H1 (cell line): ENCODE measurements at regions not wholly inside any gene's neighbourhood (a gene's known extent, or its start where the extent isn't known, plus 50 kb on each side); places are given as distances from the start of the nearest gene placed in this dataset.

Source experiments
- CTCF ChIA-PET: fragments of 300-600 bp; sonication (Branson Sonifier 250); formaldehyde crosslinking; loops from one replicate; lab custom pipeline; 2021; ENCODE audit not compliant: partially characterized antibody; lab: Charles Lee
- POLR2A ChIA-PET: fragments of 300-600 bp; sonication (Branson Sonifier 250); formaldehyde crosslinking; loops from one replicate; lab custom pipeline; 2021; ENCODE audit warnings: inconsistent platforms; ENCODE audit not compliant: partially characterized antibody; lab: Charles Lee
- DNase-seq, 2 experiments: peaks; one replicate each; pipeline versions ENCODE4 v3.0.0 to v3.0.0-alpha.2; 2010 to 2022; ENCODE audit warnings: low spot score in 2 of 2, low read depth in 1 of 2, mixed read lengths in 1 of 2
- FAIRE-seq: peaks from 2 replicates; lab custom pipeline; 2011; peaks lifted over from hg19 to GRCh38; lab: Jason Lieb, UNC
- H2AFZ ChIP-seq: 2 replicates; pipeline ENCODE4 v1.8.1; 2012; ENCODE audit warnings: low read length, inconsistent platforms
- H2AK5ac ChIP-seq: 2 replicates; pipeline ENCODE4 v1.6.1; 2013; ENCODE audit warnings: low read depth, low read length
- H2BK120ac ChIP-seq: replicated peaks from 2 replicates; pipeline ENCODE3; 2013; ENCODE audit warnings: low read depth, low read length, inconsistent platforms
- H2BK12ac ChIP-seq: 2 replicates; pipeline ENCODE4 v1.6.1; 2013; ENCODE audit warnings: low read depth, low read length
- H2BK15ac ChIP-seq: 2 replicates; pipeline ENCODE4 v1.6.1; 2013; ENCODE audit warnings: low read length
- H2BK20ac ChIP-seq: 2 replicates; pipeline ENCODE4 v1.6.1; 2013; ENCODE audit warnings: low read length
- H2BK5ac ChIP-seq: 2 replicates; pipeline ENCODE4 v1.6.1; 2013; ENCODE audit warnings: low read depth, low read length
- H3K14ac ChIP-seq: 2 replicates; pipeline ENCODE4 v1.6.1; 2013; ENCODE audit warnings: inconsistent platforms; ENCODE audit not compliant: insufficient read length
- H3K18ac ChIP-seq: 2 replicates; pipeline ENCODE4 v1.6.1; 2013; ENCODE audit warnings: low read length; ENCODE audit errors: extremely low read depth
- H3K23ac ChIP-seq: 2 replicates; pipeline ENCODE4 v1.6.1; 2013; ENCODE audit warnings: inconsistent platforms; ENCODE audit not compliant: insufficient read length
- H3K23me2 ChIP-seq: 2 replicates; pipeline ENCODE4 v1.6.1; 2013; ENCODE audit warnings: low read depth, low read length
- H3K27ac ChIP-seq: 2 replicates; pipeline ENCODE4 v1.6.1; 2011; ENCODE audit warnings: low read depth, low read length, inconsistent platforms
- H3K27me3 ChIP-seq, 4 experiments: replicated peaks in 1 of 4; 1 replicate in 1 of 4; 2 replicates in 3 of 4; pipeline versions ENCODE4 v1.6.1 to v1.8.1; 2011 to 2013; ENCODE audit warnings: low read length in 3 of 4, mild to moderate bottlenecking in 3 of 4, inconsistent platforms in 2 of 4, mixed read lengths in 2 of 4, moderate library complexity in 1 of 4; ENCODE audit not compliant: control insufficient read depth in 3 of 4, insufficient read depth in 3 of 4; ENCODE audit errors: extremely low read depth in 1 of 4
- H3K36me3 ChIP-seq, 4 experiments: 2 replicates each; pipeline versions ENCODE4 v1.6.1 to v1.8.1; 2011 to 2013; ENCODE audit warnings: mild to moderate bottlenecking in 4 of 4, low read length in 3 of 4, moderate library complexity in 2 of 4, control low read depth in 1 of 4, inconsistent platforms in 1 of 4; ENCODE audit not compliant: insufficient read depth in 4 of 4, control insufficient read depth in 2 of 4
- H3K4ac ChIP-seq: replicated peaks from 2 replicates; pipeline ENCODE3; 2013; ENCODE audit warnings: low read length, low read depth, mixed read lengths, inconsistent platforms; ENCODE audit not compliant: insufficient read length
- H3K4me1 ChIP-seq, 4 experiments: replicated peaks in 1 of 4; 1 replicate in 1 of 4; 2 replicates in 3 of 4; pipeline versions ENCODE4 v1.6.1 to v1.8.1; 2011 to 2013; ENCODE audit warnings: low read length in 3 of 4, inconsistent platforms in 2 of 4, mixed read lengths in 1 of 4; ENCODE audit not compliant: insufficient read depth in 4 of 4, control insufficient read depth in 3 of 4
- H3K4me2 ChIP-seq, 2 experiments: 2 replicates each; pipeline versions ENCODE4 v1.6.1 to v1.8.1; 2011 to 2013; ENCODE audit warnings: low read depth in 2 of 2, low read length in 2 of 2, control low read depth in 1 of 2, inconsistent platforms in 1 of 2, mild to moderate bottlenecking in 1 of 2; ENCODE audit not compliant: insufficient read depth in 1 of 2
- H3K4me3 ChIP-seq, 4 experiments: fragments of 200-600, 300-600 bp in 1 of 4; sonication (generic), shearing (Covaris generic), sonication (Bioruptor Twin) in 1 of 4; 2 replicates each; pipeline versions ENCODE4 v1.5.1 to v1.8.1; 2011 to 2016; ENCODE audit warnings: low read length in 4 of 4, low read depth in 3 of 4, control low read depth in 2 of 4, inconsistent platforms in 2 of 4, mild to moderate bottlenecking in 2 of 4, mixed read lengths in 1 of 4, moderate library complexity in 1 of 4; ENCODE audit not compliant: insufficient read depth in 2 of 4; ENCODE audit errors: extremely low read depth in 1 of 4
- H3K56ac ChIP-seq: replicated peaks from 2 replicates; pipeline ENCODE3; 2013; ENCODE audit warnings: low read depth, mild to moderate bottlenecking, mixed read lengths, low read length, inconsistent platforms; ENCODE audit not compliant: insufficient read length
- H3K79me1 ChIP-seq: 2 replicates; pipeline ENCODE4 v1.6.1; 2013; ENCODE audit warnings: low read depth, low read length, control low read depth
- H3K79me2 ChIP-seq, 2 experiments: 2 replicates each; pipeline versions ENCODE4 v1.6.1 to v1.8.1; 2012 to 2013; ENCODE audit warnings: low read length in 2 of 2, mild to moderate bottlenecking in 2 of 2, inconsistent platforms in 1 of 2; ENCODE audit not compliant: insufficient read depth in 2 of 2, control insufficient read depth in 1 of 2
- H3K9ac ChIP-seq, 4 experiments: replicated peaks in 1 of 4; 1 replicate in 1 of 4; 2 replicates in 3 of 4; pipeline versions ENCODE4 v1.6.1 to v1.8.1; 2011 to 2013; ENCODE audit warnings: low read depth in 3 of 4, low read length in 3 of 4, control low read depth in 2 of 4, mild to moderate bottlenecking in 2 of 4, moderate library complexity in 2 of 4, inconsistent platforms in 1 of 4; ENCODE audit errors: extremely low read depth in 1 of 4
- H3K9me3 ChIP-seq, 2 experiments: 2 replicates each; pipeline versions ENCODE4 v1.6.1 to v1.8.1; 2012 to 2013; ENCODE audit warnings: mild to moderate bottlenecking in 2 of 2, moderate library complexity in 2 of 2, control low read depth in 1 of 2, inconsistent platforms in 1 of 2, low read depth in 1 of 2, low read length in 1 of 2, mixed read lengths in 1 of 2; ENCODE audit not compliant: insufficient read depth in 2 of 2
- H4K20me1 ChIP-seq, 2 experiments: replicated peaks in 1 of 2; 2 replicates each; pipeline versions ENCODE3 to v1.8.1; 2011 to 2013; ENCODE audit warnings: inconsistent platforms in 2 of 2, low read length in 2 of 2, mild to moderate bottlenecking in 1 of 2; ENCODE audit not compliant: insufficient read depth in 2 of 2, control insufficient read depth in 1 of 2
- H4K5ac ChIP-seq: 2 replicates; pipeline ENCODE4 v1.6.1; 2013; ENCODE audit warnings: low read length, low read depth, mixed read lengths, inconsistent platforms; ENCODE audit not compliant: insufficient read length
- H4K8ac ChIP-seq: 2 replicates; pipeline ENCODE4 v1.8.0; 2013; ENCODE audit warnings: mild to moderate bottlenecking, moderate library complexity, low read length, inconsistent platforms; ENCODE audit not compliant: insufficient read depth; ENCODE audit errors: extremely low read depth
- H4K91ac ChIP-seq: replicated peaks from 2 replicates; pipeline ENCODE3; 2013; ENCODE audit warnings: low read length, mixed read lengths, inconsistent platforms; ENCODE audit not compliant: insufficient read length
- WGBS, 2 experiments: shearing (Covaris generic) in 1 of 2; methylation state at CpG; one replicate each; pipeline versions ENCODE4 v1.1.6 to v1.1.7; 2013 to 2015; ENCODE audit warnings: low lambda C conversion rate in 2 of 2, mixed read lengths in 2 of 2, inconsistent platforms in 1 of 2, low coverage in 1 of 2, missing lambda C conversion rate in 1 of 2; ENCODE audit not compliant: insufficient replicate concordance in 2 of 2, insufficient coverage in 1 of 2, insufficient read length in 1 of 2; ENCODE audit errors: extremely low coverage in 1 of 2, missing lambda C conversion rate in 1 of 2; 5-methylcytosine and 5-hydroxymethylcytosine counted together

DNA sequence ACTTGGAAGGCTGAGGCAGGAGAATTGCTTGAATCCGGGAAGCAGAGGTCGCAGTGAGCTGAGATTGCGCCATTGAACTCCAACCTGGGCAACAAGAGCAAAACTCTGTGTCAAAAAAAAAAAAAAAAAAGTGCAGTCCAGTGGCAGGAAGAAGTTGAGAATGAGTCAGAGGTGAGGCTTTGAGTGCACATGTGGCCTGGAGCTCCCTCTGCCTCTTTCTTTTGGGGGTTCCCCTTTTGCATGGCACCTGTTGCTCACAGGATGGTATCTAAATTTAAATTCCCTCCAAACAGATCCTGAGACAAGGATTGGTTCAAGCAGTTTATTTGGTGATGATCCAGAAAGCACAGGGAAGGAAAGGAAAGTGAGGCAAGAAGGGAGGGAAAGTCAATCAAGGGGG, 151.4 kb upstream of the STX18 start:
- Histone ChIP-seq H3K4me2 (no peak overlapping the region), H4K20me1 (peaks cover 0 to 2% of the 10 kb centered on the region in 2 experiments), H3K9me3 (no peaks in the 10 kb centered on the region), H3K79me1 (no peaks in the 10 kb centered on the region), H4K8ac (no peak overlapping the region), H3K27ac (no peak overlapping the region), H3K4me3 (no peak overlapping the region), H4K91ac (no peak overlapping the region), H3K56ac (no peak overlapping the region), H3K23ac (no peak overlapping the region), H3K23me2 (peaks cover 3% of the 10 kb centered on the region; the same call in 1 of the 2 replicates), H2BK120ac (no peak overlapping the region), H2AFZ (no peak overlapping the region), H3K9ac (no peak overlapping the region), H2BK12ac (no peak overlapping the region), H3K36me3 (no peaks in the 10 kb centered on the region), H2BK5ac (no peak overlapping the region), H3K79me2 (no peaks in the 10 kb centered on the region), H2BK15ac (no peak overlapping the region), H3K14ac (no peak overlapping the region), H2BK20ac (no peak overlapping the region), H3K18ac (no peak overlapping the region; the same call in 1 of the 2 replicates), H3K4me1 (peaks cover 3 to 9% (median 6%) of the 10 kb centered on the region in 4 experiments; a peak in 5 of 7 replicates), H2AK5ac (no peak overlapping the region), H3K4ac (no peak overlapping the region), H4K5ac (no peak overlapping the region), H3K27me3 (peaks cover 0 to 3% (median 2%) of the 10 kb centered on the region in 4 experiments; a peak in 1 of 7 replicates)
- POLR2A ChIA-PET = no interaction called here
- no peak for FAIRE-seq
- DNase-seq = no peak
- CTCF ChIA-PET = interaction anchor here (0.5 to 3.6 kb wide), 16 partner anchors 8 to 604 kb away, joined by 3 to 32 read pairs (median 4); no protein-coding TSS in a partner anchor
- 74% methylated on average over 3 of the region's 3 CpGs; no CpG with 5 or more reads in 1 of the 2 experiments for WGBS, 2 experiments
